Tibial nerve (tissue), 4 donors: ENCODE measurements at regions not wholly inside any gene's neighbourhood (a gene's known extent, or its start where the extent isn't known, plus 50 kb on each side); places are given as distances from the start of the nearest gene placed in this dataset.

Experiments
- DNase-seq, 2 donors: peaks; one replicate each; pipeline ENCODE4 v3.0.0-alpha.2; 2019; ENCODE audit warnings: low spot score in 2 of 2
- H3K27ac ChIP-seq, 4 donors: fragments of 200-600 bp; sonication (generic) in 3 of 4; one replicate each; pipeline ENCODE4 v1.5.1; 2017 to 2019; ENCODE audit warnings: mild to moderate bottlenecking in 1 of 4
- H3K27me3 ChIP-seq, 2 donors: fragments of 200-600 bp; sonication (generic) in 1 of 2; one replicate each; pipeline versions ENCODE4 v1.5.1 to v1.6.0; 2017 to 2019
- H3K36me3 ChIP-seq, 3 donors: fragments of 200-600 bp; sonication (generic); one replicate each; pipeline ENCODE4 v1.5.1; 2018 to 2019
- H3K4me1 ChIP-seq, 4 donors: fragments of 200-600 bp; sonication (generic) in 3 of 4; one replicate each; pipeline ENCODE4 v1.5.1; 2017 to 2019
- H3K4me3 ChIP-seq, 4 donors: fragments of 200-600 bp; sonication (generic) in 3 of 4; one replicate each; pipeline ENCODE4 v1.5.1; 2017 to 2019; ENCODE audit warnings: mild to moderate bottlenecking in 1 of 4, moderate library complexity in 1 of 4
- H3K9me3 ChIP-seq, 4 donors: fragments of 200-600 bp; sonication (generic) in 3 of 4; one replicate each; pipeline ENCODE4 v1.5.1; 2017 to 2019
- EP300 ChIP-seq, 2 donors: sonication (generic); formaldehyde crosslinking; IDR thresholded peaks; one replicate each; pipeline ENCODE4 v1.6.1; 2017; ENCODE audit warnings: antibody characterized with exemption in 2 of 2, mild to moderate bottlenecking in 1 of 2
- POLR2A ChIP-seq, 2 donors: fragments of 450-650 bp; IDR thresholded peaks; one replicate each; pipeline ENCODE4 v1.6.1; 2017; ENCODE audit warnings: antibody characterized with exemption in 2 of 2, mild to moderate bottlenecking in 2 of 2, moderate library complexity in 2 of 2
- WGBS, 2 donors: methylation state at CpG; one replicate each; pipeline ENCODE4 v1.1.5; 2018; 5-methylcytosine and 5-hydroxymethylcytosine counted together
- TF ChIP-seq, protein P1 (sequence below), 5 experiments: fragments of 200-600 bp in 3 of 5; fragments of 450-650 bp in 2 of 5; sonication (generic) in 3 of 5; IDR thresholded peaks; one replicate each; pipeline ENCODE4 v1.5.1; 2016 to 2019; ENCODE audit warnings: antibody characterized with exemption in 5 of 5, mild to moderate bottlenecking in 3 of 5, moderate library complexity in 2 of 5

DNA sequence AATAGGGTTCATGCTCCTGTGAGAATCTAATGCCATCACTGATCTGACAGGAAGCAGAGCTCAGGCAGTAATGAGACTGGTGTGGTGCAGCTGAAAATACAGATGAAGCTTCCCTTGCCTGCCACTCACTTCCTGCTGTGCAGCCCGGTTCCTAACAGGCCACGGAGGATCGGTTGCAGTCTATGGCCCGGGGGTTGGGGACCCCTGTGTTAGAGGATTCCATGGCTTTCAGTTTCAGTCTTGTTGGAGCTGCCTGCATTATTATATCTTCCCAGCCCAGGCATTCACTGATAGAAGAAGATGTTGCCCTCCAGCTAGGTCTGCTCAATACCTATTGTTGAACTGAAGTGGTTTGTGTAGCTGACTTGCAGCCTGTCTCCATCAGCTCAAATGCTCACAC lies 1298.8 kb downstream of the TYW1 start:
- no peaks in the 10 kb centered on the region for H3K36me3 ChIP-seq
- 29 to 44% methylated on average over 3 to 4 of the region's 4 CpGs for WGBS, 2 donors
- H3K4me3 ChIP-seq, result no peak overlapping the region
- H3K27ac ChIP-seq, result no peak overlapping the region
- no peaks in the 10 kb centered on the region for H3K9me3 ChIP-seq
- no peak for DNase-seq
- no peaks in the 10 kb centered on the region for H3K27me3 ChIP-seq
- H3K4me1 ChIP-seq, result no peaks in the 10 kb centered on the region
- TF ChIP-seq, protein P1, sequence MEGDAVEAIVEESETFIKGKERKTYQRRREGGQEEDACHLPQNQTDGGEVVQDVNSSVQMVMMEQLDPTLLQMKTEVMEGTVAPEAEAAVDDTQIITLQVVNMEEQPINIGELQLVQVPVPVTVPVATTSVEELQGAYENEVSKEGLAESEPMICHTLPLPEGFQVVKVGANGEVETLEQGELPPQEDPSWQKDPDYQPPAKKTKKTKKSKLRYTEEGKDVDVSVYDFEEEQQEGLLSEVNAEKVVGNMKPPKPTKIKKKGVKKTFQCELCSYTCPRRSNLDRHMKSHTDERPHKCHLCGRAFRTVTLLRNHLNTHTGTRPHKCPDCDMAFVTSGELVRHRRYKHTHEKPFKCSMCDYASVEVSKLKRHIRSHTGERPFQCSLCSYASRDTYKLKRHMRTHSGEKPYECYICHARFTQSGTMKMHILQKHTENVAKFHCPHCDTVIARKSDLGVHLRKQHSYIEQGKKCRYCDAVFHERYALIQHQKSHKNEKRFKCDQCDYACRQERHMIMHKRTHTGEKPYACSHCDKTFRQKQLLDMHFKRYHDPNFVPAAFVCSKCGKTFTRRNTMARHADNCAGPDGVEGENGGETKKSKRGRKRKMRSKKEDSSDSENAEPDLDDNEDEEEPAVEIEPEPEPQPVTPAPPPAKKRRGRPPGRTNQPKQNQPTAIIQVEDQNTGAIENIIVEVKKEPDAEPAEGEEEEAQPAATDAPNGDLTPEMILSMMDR (IDR thresholded peaks at IDR 0.05), result no peak
- TF ChIP-seq POLR2A (IDR thresholded peaks at IDR 0.05) (no peak), EP300 (IDR thresholded peaks at IDR 0.05) (no peak)

DNA sequence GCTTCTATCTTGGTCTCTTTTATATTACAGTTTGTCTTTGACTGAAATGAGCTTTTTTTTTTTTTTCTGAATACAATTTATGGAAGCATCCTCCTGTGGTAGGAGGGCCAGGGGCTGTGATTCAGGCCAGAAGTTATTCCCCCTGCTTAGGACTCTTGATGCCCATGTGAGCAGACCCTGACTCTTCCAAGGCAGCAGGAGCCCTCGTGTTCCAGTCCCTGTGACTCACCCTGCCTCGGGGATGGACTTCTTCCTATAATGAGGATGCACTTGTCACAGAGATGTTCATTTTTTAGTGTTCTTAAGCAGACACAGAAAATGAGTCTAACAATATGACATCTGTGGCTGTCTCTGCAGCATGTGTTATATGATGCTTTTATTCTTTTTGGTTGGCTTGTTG lies 1293.7 kb upstream of the AUTS2 start:
- DNase-seq, result no peak
- 48 to 51% methylated on average over 2 of the region's 2 CpGs for WGBS, 2 donors
- H3K4me1 ChIP-seq, result no peaks in the 10 kb centered on the region
- H3K27ac ChIP-seq, result no peak overlapping the region
- TF ChIP-seq EP300 (IDR thresholded peaks at IDR 0.05) (no peak), POLR2A (IDR thresholded peaks at IDR 0.05) (no peak)
- TF ChIP-seq, protein P1 (IDR thresholded peaks at IDR 0.05), result no peak
- no peaks in the 10 kb centered on the region for H3K27me3 ChIP-seq
- no peak overlapping the region for H3K4me3 ChIP-seq
- H3K36me3 ChIP-seq, result no peaks in the 10 kb centered on the region
- H3K9me3 ChIP-seq, result peaks cover 0 to 4% (median 2%) of the 10 kb centered on the region in 4 donors

DNA sequence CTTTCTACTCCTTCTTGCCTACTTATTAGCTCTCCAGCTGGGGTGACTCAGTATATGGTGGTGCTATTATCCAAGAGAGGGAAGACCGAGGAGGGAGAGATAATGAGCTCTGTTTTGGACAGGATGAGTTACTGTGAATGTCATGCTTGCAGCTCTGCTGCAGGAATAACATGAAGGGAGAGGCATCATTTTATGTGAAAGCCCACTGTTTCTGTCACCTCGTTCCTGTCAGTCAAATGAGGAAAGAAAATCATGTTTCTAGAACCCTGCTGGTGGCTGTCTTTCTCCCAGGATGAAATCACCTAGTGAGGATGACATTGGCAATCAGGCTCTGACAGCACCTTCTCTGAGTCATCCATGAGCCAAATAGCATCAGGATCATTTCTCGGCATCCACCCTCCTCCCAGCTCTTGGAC lies 1291.6 kb upstream of the AUTS2 start:
- no peak for DNase-seq
- H3K27me3 ChIP-seq, result no peaks in the 10 kb centered on the region
- no peak overlapping the region for H3K4me3 ChIP-seq
- 49 to 67% methylated on average over 3 of the region's 3 CpGs for WGBS, 2 donors
- TF ChIP-seq POLR2A (IDR thresholded peaks at IDR 0.05) (no peak), EP300 (IDR thresholded peaks at IDR 0.05) (no peak)
- TF ChIP-seq, protein P1 (IDR thresholded peaks at IDR 0.05), result no peak
- no peaks in the 10 kb centered on the region for H3K36me3 ChIP-seq
- H3K27ac ChIP-seq, result no peak overlapping the region
- H3K4me1 ChIP-seq, result no peaks in the 10 kb centered on the region
- peaks cover 0 to 3% (median 1%) of the 10 kb centered on the region in 4 donors for H3K9me3 ChIP-seq

DNA sequence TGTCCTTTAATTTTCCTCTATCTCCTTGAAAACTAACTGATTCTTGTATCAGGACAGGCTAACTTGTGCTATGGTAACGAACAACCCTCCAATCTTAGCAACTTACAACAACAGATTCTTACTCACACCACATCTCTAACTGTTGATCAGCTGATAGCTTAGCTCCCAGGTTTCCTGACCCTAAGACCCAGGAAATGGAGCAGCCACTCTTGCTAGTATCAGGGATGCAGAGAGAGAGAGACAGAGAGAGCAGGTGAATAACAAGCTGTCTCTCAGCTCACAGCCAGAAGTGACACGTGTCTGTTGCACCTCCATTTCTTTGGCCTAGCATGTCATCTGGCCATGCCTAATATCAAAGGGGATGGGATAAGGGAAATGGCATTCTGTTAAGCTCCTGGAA lies 1289.0 kb upstream of the AUTS2 start:
- Histone ChIP-seq H3K9me3 (no peaks in the 10 kb centered on the region), H3K4me3 (no peak overlapping the region), H3K4me1 (no peaks in the 10 kb centered on the region), H3K27ac (no peak overlapping the region), H3K27me3 (no peaks in the 10 kb centered on the region), H3K36me3 (no peaks in the 10 kb centered on the region)
- DNase-seq, result no peak
- WGBS, 2 donors, result 89 to 94% methylated on average over 2 of the region's 2 CpGs
- no peak for TF ChIP-seq EP300 (IDR thresholded peaks at IDR 0.05)
- TF ChIP-seq, protein P1 (IDR thresholded peaks at IDR 0.05), result no peak
- TF ChIP-seq POLR2A (IDR thresholded peaks at IDR 0.05), result no peak

DNA sequence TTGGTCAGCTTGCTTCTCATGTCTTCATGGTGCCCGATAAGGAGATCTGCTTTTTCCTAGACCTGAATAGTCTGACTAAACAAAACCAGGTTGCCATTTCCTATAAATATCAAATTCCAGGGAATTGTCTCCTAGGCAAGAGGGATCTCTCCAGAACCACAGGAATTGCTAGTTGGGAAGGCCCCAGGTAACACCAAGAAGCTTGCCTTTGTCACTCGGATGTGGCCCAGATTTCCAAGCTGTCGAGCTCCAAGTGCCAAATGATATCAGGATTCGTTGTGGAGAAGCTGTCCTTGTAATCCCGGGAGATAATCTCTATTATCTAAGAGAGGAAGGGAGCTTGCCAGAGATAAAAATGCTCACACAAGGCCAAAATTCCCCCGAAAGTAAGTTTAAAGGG lies 1288.5 kb upstream of the AUTS2 start:
- Histone ChIP-seq H3K4me3 (no peak overlapping the region), H3K27ac (no peak overlapping the region), H3K9me3 (no peaks in the 10 kb centered on the region), H3K27me3 (no peaks in the 10 kb centered on the region), H3K4me1 (no peaks in the 10 kb centered on the region), H3K36me3 (no peaks in the 10 kb centered on the region)
- WGBS, 2 donors, result 68 to 75% methylated on average over 6 of the region's 6 CpGs
- TF ChIP-seq EP300 (IDR thresholded peaks at IDR 0.05) (no peak), POLR2A (IDR thresholded peaks at IDR 0.05) (no peak)
- TF ChIP-seq, protein P1 (IDR thresholded peaks at IDR 0.05), result no peak
- no peak for DNase-seq
